ENCODE measurements at regions not wholly inside any gene's neighbourhood (a gene's known extent, or its start where the extent isn't known, plus 50 kb on each side); places are given as distances from the start of the nearest gene placed in this dataset.

- no peak for DNase-seq (ENCODE audit: low read depth in 2 of 2)
Observed at GRCh38 chr10:78160591-78160990, 126.9 kb downstream of the RPS24 start.

DNA sequence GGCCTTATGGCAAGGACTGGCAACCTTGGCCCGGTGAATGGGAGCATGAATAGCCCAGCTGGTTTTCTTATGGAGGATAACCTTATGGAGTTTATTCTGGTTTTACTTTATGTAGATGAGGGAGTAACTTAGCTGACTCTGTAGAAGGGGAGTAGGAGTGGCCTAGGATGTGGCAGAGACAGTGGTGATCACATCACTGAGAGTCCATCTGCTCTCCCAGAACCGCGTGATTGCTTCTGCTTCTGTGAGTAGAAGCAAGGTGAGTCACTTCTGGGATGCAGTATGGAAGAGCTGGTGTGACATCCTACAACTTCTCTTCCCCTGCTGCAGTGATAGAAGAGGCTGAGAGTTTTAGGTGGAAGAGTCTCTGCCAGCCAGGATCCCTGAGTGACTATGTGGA is 129.2 kb downstream of the RPS24 start:
- no peak for DNase-seq (ENCODE audit: low read depth in 2 of 2)

DNA sequence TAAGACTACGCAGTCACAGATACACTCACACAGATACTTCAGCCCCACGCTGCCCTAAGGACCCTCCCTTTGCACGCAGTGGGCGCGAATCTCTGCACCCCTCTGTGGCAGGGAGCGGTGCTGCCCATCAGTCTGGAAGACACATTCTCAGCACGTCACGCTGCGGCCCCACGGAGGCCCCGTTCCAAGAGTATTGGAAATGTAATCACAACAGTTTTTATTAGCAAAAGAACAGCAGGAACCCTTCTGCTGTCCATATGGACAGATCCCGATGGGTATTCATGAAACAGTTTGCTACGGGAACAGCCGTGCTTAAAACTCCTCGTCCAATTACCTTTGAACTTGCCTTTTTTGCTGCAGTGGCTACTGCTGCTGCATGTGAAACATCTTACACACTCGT is 131.0 kb downstream of the RPS24 start:
- no peak for DNase-seq (ENCODE audit: low read depth in 2 of 2)

DNA sequence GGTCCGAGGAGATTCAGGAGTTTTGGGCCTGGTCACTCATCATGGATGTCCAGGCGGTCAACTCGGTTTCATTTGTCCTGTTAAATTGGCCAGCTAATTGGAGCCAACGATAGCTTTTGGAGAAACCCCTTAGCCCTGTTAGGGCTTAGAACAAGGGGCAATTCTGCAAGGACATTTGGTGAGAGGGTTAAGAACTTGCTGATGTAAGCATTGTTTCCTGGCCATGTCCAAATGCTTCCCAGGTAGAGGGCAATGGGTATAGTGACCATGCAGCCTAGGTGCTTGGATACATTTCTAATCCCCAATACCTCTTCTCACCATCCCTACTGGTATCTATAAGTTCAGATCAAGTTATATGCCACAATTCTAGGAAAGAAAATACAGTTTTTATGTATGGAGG is 131.5 kb downstream of the RPS24 start:
- DNase-seq (ENCODE audit: low read depth in 2 of 2) = no peak

DNA sequence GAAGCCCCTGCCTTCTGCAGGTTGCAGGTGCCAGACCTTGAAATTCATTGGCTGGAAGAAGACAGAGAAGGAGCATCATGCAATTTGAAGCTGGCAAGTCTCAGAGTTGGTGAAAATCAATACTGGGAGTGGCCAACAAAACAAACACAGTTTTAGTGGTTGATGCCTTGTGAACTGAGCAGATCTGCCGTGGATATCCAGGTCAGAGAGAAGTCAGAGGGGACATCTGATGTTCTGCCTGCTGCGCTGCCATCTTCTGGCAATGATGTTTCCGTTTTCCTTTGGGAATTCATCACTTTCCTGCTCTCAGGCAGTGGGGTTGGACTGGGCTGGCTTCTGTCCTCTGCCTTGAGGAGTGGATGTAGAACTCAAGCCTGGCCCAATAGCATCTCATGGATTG is 132.0 kb downstream of the RPS24 start:
- no peak for DNase-seq (ENCODE audit: low read depth in 2 of 2)

GRCh38 chr10:78166261-78166660 is 132.6 kb downstream of the RPS24 start:
- no peak for DNase-seq (ENCODE audit: low read depth in 2 of 2)

- no peak for DNase-seq (ENCODE audit: low read depth in 2 of 2)
Observed at GRCh38 chr10:78169214-78169613, 135.6 kb downstream of the RPS24 start.

GRCh38 chr10:78170026-78170475 is 136.4 kb downstream of the RPS24 start:
- no peak for DNase-seq (ENCODE audit: low read depth in 2 of 2)

GRCh38 chr10:78171633-78172400 is 138.2 kb downstream of the RPS24 start:
- DNase-seq (ENCODE audit: low read depth in 2 of 2) = no peak

DNA sequence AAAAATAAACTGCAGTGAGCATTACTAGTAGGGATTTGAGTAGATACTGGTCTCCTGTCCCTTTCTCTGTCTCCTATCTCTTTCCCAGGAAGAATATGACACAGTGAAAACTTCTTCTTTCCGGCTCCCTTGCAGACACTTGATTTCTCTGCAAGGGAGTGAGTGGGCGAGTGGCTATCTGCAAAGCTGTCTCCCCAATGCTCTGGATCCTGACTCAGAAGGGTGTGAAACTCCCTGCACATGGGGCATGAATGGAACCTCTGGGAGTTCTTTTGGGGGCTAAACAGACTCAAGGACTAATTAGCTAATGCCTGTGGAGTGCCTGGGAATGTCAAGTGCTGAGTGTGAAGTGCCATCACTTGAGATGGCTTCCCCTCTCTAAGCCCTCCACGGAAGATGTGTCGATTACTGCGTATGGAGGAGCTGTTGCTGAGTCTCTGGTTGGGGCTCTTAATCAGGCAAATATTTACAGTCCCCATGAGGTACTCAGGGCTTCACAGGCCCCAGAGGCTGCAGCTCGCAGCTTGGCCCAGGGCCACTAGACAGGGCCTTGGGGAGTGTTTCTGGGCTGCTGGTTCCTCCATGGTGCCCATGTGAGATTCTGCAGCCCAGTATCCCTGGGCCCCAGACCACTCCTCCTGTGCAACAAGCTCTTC is 139.8 kb downstream of the RPS24 start:
- no peak for DNase-seq (ENCODE audit: low read depth in 2 of 2)

DNA sequence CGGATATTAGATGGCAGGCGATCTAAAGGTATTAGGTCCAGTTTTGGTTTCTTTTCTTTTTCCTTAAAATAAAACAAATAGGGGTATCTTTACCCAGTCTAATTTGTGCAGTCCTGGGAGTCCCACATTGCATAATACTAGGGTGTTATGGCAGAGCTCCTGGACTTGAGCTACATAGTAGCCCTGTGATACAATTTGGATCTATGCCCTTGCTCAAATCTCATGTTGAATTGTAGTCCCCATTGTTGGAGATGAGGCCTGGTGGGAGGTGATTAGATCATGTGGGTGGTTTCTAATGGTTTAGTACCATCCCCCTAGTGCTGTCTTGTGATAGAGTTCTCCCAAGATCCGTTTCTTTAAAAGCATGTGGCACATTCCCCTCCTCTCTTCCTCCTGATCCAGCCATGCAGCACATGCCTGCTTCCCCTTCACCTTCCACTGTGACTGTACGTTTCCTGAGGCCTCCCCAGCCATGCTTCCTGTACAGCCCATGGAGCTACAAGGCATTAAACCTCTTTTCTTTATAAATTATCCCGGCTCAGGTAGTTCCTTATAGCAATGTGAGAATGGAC is 141.9 kb downstream of the RPS24 start:
- no peak for DNase-seq (ENCODE audit: low read depth in 2 of 2)

DNA sequence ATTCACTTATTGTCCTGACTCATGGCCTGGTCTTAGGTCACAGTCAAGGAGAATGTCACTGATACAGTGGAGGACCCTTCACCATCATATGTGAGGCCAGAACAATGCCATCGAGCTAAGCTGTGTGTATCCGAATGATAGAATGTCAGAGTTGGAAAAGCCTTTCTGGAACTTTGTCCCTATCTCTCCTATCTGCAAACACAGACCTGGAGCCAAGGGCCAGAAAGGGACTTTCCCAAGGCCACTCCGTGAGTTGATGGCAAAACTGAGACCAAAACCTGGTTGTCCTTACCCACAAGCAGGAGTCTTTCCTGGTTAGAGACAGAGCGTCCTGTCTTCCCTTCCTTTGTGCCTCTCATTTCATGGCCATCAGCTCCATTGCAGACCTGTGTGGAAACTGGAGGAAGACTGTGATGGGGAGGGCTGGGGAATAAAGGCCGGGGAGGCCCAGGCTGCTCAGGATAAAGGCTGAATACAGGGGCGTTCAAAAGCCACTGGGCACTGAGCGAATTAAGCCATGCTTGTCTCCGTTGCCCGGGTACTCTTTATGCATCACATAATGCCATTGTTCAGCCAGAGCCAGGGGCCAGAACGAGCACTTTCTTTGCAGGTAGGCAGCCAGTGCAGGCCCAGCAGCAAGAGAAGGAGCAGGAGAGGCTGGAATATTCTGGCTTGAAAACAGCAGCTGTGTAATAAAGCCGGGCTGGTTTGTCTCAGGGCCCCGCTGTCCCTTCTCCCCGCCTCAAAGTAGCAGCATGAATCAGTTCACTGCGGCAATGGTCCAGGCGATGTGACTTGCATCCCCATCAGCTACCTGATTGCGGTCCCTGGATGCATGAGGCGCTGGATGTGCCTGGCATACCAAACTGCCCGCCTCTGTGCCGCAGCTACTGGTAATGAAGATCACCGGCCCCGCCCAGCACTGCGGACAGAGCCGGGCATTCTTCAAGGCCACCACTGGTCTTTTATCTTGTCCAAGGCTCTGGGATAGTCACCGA is 143.0 kb downstream of the RPS24 start:
- DNase-seq (ENCODE audit: low read depth in 2 of 2) = no peak

- DNase-seq (ENCODE audit: low read depth in 2 of 2) = no peak
Observed at GRCh38 chr10:78177491-78178185, 144.0 kb downstream of the RPS24 start.

GRCh38 chr10:78178397-78178796 is 144.7 kb downstream of the RPS24 start:
- no peak for DNase-seq (ENCODE audit: low read depth in 2 of 2)

- DNase-seq (ENCODE audit: low read depth in 2 of 2) = no peak
Observed at GRCh38 chr10:78178940-78179339, 145.3 kb downstream of the RPS24 start.

- DNase-seq (ENCODE audit: low read depth in 2 of 2) = no peak
Observed at GRCh38 chr10:78179886-78180705, 146.4 kb downstream of the RPS24 start.

DNA sequence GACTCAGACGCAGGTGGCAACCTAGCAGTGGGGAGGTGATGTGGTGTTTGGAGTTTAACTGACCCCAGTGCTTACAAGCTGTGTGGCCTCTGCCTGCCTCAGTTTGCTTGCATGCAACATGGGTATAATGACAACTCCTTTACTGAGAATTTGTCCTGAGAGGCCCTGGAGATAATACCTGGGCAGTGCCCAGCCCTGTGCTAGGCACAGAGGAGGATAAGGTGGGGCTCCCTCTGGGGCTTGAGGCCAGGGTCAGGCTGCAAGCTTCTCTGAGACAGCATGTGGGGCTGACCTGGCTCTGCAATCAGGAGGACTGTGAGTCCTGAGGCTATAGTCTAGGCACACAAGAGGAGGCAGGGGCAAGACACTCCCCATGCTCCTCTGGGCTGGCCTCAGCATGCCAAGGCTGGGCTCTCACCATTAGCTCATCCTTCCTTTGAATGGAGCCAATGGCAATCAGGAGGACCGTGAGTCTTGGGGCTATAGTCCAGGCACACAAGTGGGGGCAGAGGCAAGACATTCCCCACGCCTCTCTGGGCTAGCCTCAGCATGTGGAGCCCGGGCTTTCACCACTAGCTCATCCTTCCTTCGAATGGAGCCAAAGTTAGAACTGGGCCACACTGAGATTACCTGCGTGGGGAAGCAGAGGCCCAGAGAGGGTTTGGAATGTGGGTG is 147.9 kb downstream of the RPS24 start:
- no peak for DNase-seq (ENCODE audit: low read depth in 2 of 2)

GRCh38 chr10:78182841-78183240 is 149.2 kb downstream of the RPS24 start:
- no peak for DNase-seq (ENCODE audit: low read depth in 2 of 2)

GRCh38 chr10:78184851-78185692 is 151.4 kb downstream of the RPS24 start:
- no peak for DNase-seq (ENCODE audit: low read depth in 2 of 2)

Measured in fibroblast of skin of left quadriceps (primary cell).